Endothelial cell (in vitro differentiated cells): ENCODE measurements at regions not wholly inside any gene's neighbourhood (a gene's known extent, or its start where the extent isn't known, plus 50 kb on each side); places are given as distances from the start of the nearest gene placed in this dataset.
"Not testable (repeated sequence)": the region's sequence is repeated elsewhere in the genome, so short reads cannot be mapped to it uniquely, and the experiment has no call there.

Source experiments
- DNase-seq: peaks from one replicate; pipeline ENCODE4 v3.0.0; 2021; ENCODE audit warnings: low spot score
- H3K27ac Mint-ChIP-seq: one replicate; pipeline ENCODE4 v1.8.0; 2021; ENCODE audit warnings: mixed read lengths, inconsistent platforms; ENCODE audit not compliant: unreplicated experiment
- H3K27me3 Mint-ChIP-seq: one replicate; pipeline ENCODE4 v1.8.0; 2021; ENCODE audit warnings: mild to moderate bottlenecking, moderate library complexity, mixed read lengths, inconsistent platforms; ENCODE audit not compliant: unreplicated experiment
- H3K36me3 Mint-ChIP-seq: one replicate; pipeline ENCODE4 v1.8.0; 2021; ENCODE audit warnings: mild to moderate bottlenecking, low read depth, mixed read lengths, inconsistent platforms; ENCODE audit not compliant: unreplicated experiment
- H3K4me1 Mint-ChIP-seq: one replicate; pipeline ENCODE4 v1.8.0; 2021; ENCODE audit warnings: mild to moderate bottlenecking, mixed read lengths, inconsistent platforms; ENCODE audit not compliant: unreplicated experiment
- H3K4me3 Mint-ChIP-seq: one replicate; pipeline ENCODE4 v1.8.0; 2021; ENCODE audit warnings: mild to moderate bottlenecking, mixed read lengths, inconsistent platforms; ENCODE audit not compliant: unreplicated experiment
- H3K9me3 Mint-ChIP-seq: one replicate; pipeline ENCODE4 v1.8.0; 2021; ENCODE audit warnings: mixed read lengths, inconsistent platforms; ENCODE audit not compliant: unreplicated experiment
- TF ChIP-seq, protein P1 (sequence below): fragments of 200-600 bp; sonication (generic); IDR thresholded peaks from one replicate; pipeline ENCODE4 v1.5.0; 2021; ENCODE audit warnings: antibody characterized with exemption; ENCODE audit not compliant: unreplicated experiment

DNA sequence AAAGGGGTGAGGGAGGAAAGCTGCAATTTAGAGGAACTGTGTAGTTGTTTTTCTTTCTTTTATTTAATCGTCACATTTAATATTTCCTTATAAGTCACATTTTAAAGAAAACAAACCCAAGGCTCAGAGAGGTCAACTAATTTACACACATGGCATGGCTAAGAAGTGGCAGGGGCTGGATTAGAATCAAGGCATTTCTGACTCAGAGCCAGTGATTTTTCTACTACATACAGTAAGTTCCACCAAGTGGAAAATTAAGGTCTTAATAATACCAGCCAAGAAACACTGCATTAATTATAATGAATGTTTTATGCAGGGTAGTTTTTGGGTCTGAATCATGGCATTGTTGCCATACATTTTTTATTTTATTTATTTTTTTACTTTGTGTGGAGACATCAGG, 607.7 kb upstream of the CITED2 start:
- H3K27me3 Mint-ChIP-seq = peaks cover 5% of the 10 kb centered on the region
- H3K27ac Mint-ChIP-seq = peak overlapping the region; percentile 12
- TF ChIP-seq, protein P1, sequence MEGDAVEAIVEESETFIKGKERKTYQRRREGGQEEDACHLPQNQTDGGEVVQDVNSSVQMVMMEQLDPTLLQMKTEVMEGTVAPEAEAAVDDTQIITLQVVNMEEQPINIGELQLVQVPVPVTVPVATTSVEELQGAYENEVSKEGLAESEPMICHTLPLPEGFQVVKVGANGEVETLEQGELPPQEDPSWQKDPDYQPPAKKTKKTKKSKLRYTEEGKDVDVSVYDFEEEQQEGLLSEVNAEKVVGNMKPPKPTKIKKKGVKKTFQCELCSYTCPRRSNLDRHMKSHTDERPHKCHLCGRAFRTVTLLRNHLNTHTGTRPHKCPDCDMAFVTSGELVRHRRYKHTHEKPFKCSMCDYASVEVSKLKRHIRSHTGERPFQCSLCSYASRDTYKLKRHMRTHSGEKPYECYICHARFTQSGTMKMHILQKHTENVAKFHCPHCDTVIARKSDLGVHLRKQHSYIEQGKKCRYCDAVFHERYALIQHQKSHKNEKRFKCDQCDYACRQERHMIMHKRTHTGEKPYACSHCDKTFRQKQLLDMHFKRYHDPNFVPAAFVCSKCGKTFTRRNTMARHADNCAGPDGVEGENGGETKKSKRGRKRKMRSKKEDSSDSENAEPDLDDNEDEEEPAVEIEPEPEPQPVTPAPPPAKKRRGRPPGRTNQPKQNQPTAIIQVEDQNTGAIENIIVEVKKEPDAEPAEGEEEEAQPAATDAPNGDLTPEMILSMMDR = no peak
- H3K36me3 Mint-ChIP-seq = no peaks in the 10 kb centered on the region
- H3K4me3 Mint-ChIP-seq = no peak overlapping the region
- peaks cover 12% of the 10 kb centered on the region for H3K4me1 Mint-ChIP-seq
- H3K9me3 Mint-ChIP-seq = no peaks in the 10 kb centered on the region
- no peak for DNase-seq

GRCh38 chr6:139981768-139982181, 607.3 kb upstream of the CITED2 start:
- Mint-ChIP-seq H3K4me3 (no peak overlapping the region), H3K27me3 (peaks cover 5% of the 10 kb centered on the region), H3K36me3 (no peaks in the 10 kb centered on the region), H3K4me1 (peaks cover 12% of the 10 kb centered on the region), H3K9me3 (no peaks in the 10 kb centered on the region), H3K27ac (peak overlapping the region; percentile 12)
- TF ChIP-seq, protein P1 = no peak
- peak; percentile 10 for DNase-seq

- Mint-ChIP-seq H3K4me3 (no peak overlapping the region), H3K27me3 (peaks cover 5% of the 10 kb centered on the region), H3K36me3 (no peaks in the 10 kb centered on the region), H3K27ac (no peak overlapping the region), H3K4me1 (peaks cover 12% of the 10 kb centered on the region), H3K9me3 (no peaks in the 10 kb centered on the region)
- no peak for DNase-seq
- TF ChIP-seq, protein P1 = no peak
Observed at GRCh38 chr6:139981066-139981624, 606.7 kb upstream of the CITED2 start.

GRCh38 chr6:139980631-139981030, 606.2 kb upstream of the CITED2 start:
- H3K4me1 Mint-ChIP-seq = peaks cover 12% of the 10 kb centered on the region
- H3K4me3 Mint-ChIP-seq, H3K9me3 Mint-ChIP-seq, H3K36me3 Mint-ChIP-seq, H3K27me3 Mint-ChIP-seq, H3K27ac Mint-ChIP-seq, DNase-seq: not testable (repeated sequence)

- no peak overlapping the region for H3K4me3 Mint-ChIP-seq
Observed at GRCh38 chr6:139979021-139979725, 604.7 kb upstream of the CITED2 start.

More at GRCh38 chr6:139979021-139979725, 604.7 kb upstream of the CITED2 start:
- H3K27ac Mint-ChIP-seq = no peak overlapping the region
- no peaks in the 10 kb centered on the region for H3K9me3 Mint-ChIP-seq
- TF ChIP-seq, protein P1 = no peak
- H3K27me3 Mint-ChIP-seq = peaks cover 5% of the 10 kb centered on the region
- H3K36me3 Mint-ChIP-seq = no peaks in the 10 kb centered on the region
- H3K4me1 Mint-ChIP-seq = peaks cover 12% of the 10 kb centered on the region
- DNase-seq = no peak
